OCI-LY7 (cell line): ENCODE measurements at regions not wholly inside any gene's neighbourhood (a gene's known extent, or its start where the extent isn't known, plus 50 kb on each side); places are given as distances from the start of the nearest gene placed in this dataset.
A peak's percentile ranks its signal among the peaks of the same experiment; 100 is the strongest.

Experiments
- BruUV-seq: library from RNA; stranded (reverse); fragments of 400-500 nt; replicated peaks from 2 replicates; lab custom pipeline; 2021; lab: Mats Ljungman, UMichigan
- CTCF ChIA-PET: fragments of 300-600 bp; sonication (Branson Sonifier 250); formaldehyde crosslinking; loops from one replicate; lab custom pipeline; 2022; ENCODE audit warnings: antibody characterized with exemption; ENCODE audit not compliant: unreplicated experiment; lab: Charles Lee
- POLR2A ChIA-PET: fragments of 300-600 bp; sonication (Branson Sonifier 250); formaldehyde crosslinking; loops from one replicate; lab custom pipeline; 2022; ENCODE audit warnings: antibody characterized with exemption; lab: Charles Lee
- DNase-seq: peaks from one replicate; pipeline ENCODE4 v3.0.0-alpha.2; 2015; ENCODE audit warnings: low spot score
- H2AFZ ChIP-seq: fragments of 200-600 bp; sonication (generic), shearing (Covaris generic); 2 replicates; pipeline ENCODE4 v1.6.1; 2014; ENCODE audit warnings: mild to moderate bottlenecking, antibody characterized with exemption, low read length, moderate library complexity
- H3K27ac ChIP-seq: fragments of 200-600 bp; sonication (generic); 2 replicates; pipeline ENCODE4 v1.5.1; 2014; ENCODE audit warnings: mixed run types, low read depth, mild to moderate bottlenecking, moderate library complexity, low read length, inconsistent platforms; ENCODE audit not compliant: poor library complexity, severe bottlenecking
- H3K36me3 ChIP-seq: fragments of 200-600 bp; sonication (generic); 2 replicates; pipeline ENCODE4 v1.6.1; 2014; ENCODE audit warnings: mild to moderate bottlenecking, antibody characterized with exemption, low read length, moderate library complexity, mixed read lengths; ENCODE audit not compliant: insufficient read depth
- H3K4me1 ChIP-seq: fragments of 200-600 bp; sonication (generic); 2 replicates; pipeline ENCODE4 v1.5.1; 2014; ENCODE audit warnings: mild to moderate bottlenecking, low read length; ENCODE audit not compliant: insufficient read depth, poor library complexity, severe bottlenecking
- H3K4me2 ChIP-seq: fragments of 200-600 bp; sonication (generic); 2 replicates; pipeline ENCODE4 v1.6.1; 2014; ENCODE audit warnings: mild to moderate bottlenecking, low read length
- H3K4me3 ChIP-seq: fragments of 200-600 bp; sonication (generic); 2 replicates; pipeline ENCODE4 v1.5.1; 2014; ENCODE audit warnings: mild to moderate bottlenecking, low read depth, low read length; ENCODE audit not compliant: poor library complexity, severe bottlenecking
- H3K79me2 ChIP-seq: fragments of 200-600 bp; sonication (generic); 2 replicates; pipeline ENCODE4 v1.6.1; 2016; ENCODE audit warnings: low read depth, mild to moderate bottlenecking, low read length, moderate library complexity, mixed read lengths; ENCODE audit not compliant: insufficient read depth
- H3K9me2 ChIP-seq: fragments of 200-600 bp; sonication (generic); 2 replicates; pipeline ENCODE4 v1.6.1; 2016; ENCODE audit warnings: mild to moderate bottlenecking, low read length, mixed read lengths; ENCODE audit not compliant: insufficient read depth
- H3K9me3 ChIP-seq: fragments of 200-600 bp; sonication (generic); 2 replicates; pipeline ENCODE4 v1.6.1; 2014; ENCODE audit warnings: mild to moderate bottlenecking, mixed run types, low read length, mixed read lengths
- H4K20me1 ChIP-seq: fragments of 200-600 bp; sonication (generic); 2 replicates; pipeline ENCODE4 v1.6.1; 2014; ENCODE audit warnings: mild to moderate bottlenecking, antibody characterized with exemption, low read length, moderate library complexity, mixed read lengths; ENCODE audit not compliant: insufficient read depth
- EZH2phosphoT487 ChIP-seq: fragments of 200-600 bp; sonication (generic); IDR thresholded peaks from 2 replicates; pipeline ENCODE4 v1.6.1; 2018; ENCODE audit warnings: low read depth, borderline replicate concordance, mild to moderate bottlenecking, mixed run types, antibody characterized with exemption, low read length, moderate library complexity, mixed read lengths
- intact Hi-C: fragments of 100-400 bp; cut with micrococcal nuclease; formaldehyde crosslinking; loops from one replicate; pipeline ENCODE4 v1.10.0; 2022; ENCODE audit not compliant: unreplicated experiment
- TF ChIP-seq, protein P1 (sequence below): fragments of 200-600 bp; sonication (generic); conservative IDR thresholded peaks from 2 replicates; pipeline ENCODE4 v1.5.1; 2014; ENCODE audit warnings: mild to moderate bottlenecking, antibody characterized with exemption, low read length, moderate library complexity, mixed read lengths

DNA sequence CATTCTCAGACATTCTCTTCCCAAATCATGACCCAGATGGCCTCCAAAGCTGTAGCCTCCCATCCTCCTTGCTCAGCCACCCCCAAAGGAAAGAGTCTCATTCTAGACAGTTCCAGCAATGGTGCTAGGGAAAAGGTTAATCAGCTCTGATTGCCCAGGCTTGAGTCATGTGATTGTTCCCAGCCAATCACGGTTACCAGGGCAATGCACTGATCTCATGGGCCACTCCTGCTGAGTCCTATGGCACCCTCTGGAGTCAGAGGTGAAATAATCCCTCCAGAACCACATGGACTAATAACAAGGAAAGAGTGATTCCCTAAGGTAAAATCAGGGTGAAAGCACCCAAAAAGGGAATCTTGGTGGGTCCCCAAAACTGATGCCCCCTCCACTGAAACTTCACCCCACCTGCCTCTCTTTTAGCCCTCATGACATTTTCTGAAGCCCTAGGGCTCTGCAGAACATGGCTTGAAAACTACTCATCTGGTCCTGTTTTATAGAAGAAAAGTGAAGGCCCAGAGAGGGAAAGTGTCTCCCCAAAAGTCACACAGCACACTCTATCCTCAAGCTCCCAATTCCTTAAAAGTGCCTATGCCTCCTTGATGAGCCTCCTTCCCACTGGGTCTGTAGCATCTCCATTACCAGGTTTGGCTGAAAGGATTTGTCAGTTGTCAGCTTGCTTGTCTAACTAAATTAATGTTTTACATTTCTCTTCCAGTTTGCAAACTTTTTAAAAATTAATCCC lies 203.7 kb downstream of the MN1 start:
- H3K36me3 ChIP-seq: no peaks in the 10 kb centered on the region
- peak; percentile 16 for DNase-seq
- H2AFZ ChIP-seq: no peak overlapping the region
- TF ChIP-seq, protein P1, sequence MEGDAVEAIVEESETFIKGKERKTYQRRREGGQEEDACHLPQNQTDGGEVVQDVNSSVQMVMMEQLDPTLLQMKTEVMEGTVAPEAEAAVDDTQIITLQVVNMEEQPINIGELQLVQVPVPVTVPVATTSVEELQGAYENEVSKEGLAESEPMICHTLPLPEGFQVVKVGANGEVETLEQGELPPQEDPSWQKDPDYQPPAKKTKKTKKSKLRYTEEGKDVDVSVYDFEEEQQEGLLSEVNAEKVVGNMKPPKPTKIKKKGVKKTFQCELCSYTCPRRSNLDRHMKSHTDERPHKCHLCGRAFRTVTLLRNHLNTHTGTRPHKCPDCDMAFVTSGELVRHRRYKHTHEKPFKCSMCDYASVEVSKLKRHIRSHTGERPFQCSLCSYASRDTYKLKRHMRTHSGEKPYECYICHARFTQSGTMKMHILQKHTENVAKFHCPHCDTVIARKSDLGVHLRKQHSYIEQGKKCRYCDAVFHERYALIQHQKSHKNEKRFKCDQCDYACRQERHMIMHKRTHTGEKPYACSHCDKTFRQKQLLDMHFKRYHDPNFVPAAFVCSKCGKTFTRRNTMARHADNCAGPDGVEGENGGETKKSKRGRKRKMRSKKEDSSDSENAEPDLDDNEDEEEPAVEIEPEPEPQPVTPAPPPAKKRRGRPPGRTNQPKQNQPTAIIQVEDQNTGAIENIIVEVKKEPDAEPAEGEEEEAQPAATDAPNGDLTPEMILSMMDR: no peak
- no peak for TF ChIP-seq EZH2phosphoT487
- no peak overlapping the region for H3K4me3 ChIP-seq
- no peak overlapping the region for H3K27ac ChIP-seq
- no peak overlapping the region for H3K4me2 ChIP-seq
- no peaks in the 10 kb centered on the region for H4K20me1 ChIP-seq
- H3K9me3 ChIP-seq: no peaks in the 10 kb centered on the region
- intact Hi-C loops: no loop called here
- H3K9me2 ChIP-seq: no peaks in the 10 kb centered on the region
- H3K79me2 ChIP-seq: no peaks in the 10 kb centered on the region
- BruUV-seq: no TSS peak
- CTCF ChIA-PET: interaction anchor here (0.5 kb wide), 1 partner anchor 140 kb away, joined by 3 read pairs; no protein-coding TSS in a partner anchor
- H3K4me1 ChIP-seq: no peaks in the 10 kb centered on the region
- POLR2A ChIA-PET: no interaction called here

DNA sequence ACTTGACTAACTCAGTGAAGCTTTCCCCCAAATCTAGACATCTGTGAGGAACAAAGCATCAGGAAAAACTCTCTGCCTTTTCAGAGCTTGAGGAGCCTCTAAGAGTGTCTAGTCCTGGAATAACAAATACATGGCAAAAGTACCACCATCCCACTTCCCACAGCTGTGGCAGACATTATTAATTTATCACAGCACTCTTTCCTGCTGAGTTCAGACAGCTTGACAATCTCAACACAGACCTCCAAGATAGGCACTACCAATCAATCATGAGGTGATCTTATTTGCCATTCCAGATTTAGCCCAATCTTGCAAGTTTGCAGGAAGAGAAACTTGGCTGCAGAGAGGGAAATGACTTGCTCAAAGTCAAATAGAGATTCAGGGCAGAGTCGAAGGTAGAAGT lies 202.8 kb downstream of the MN1 start:
- Histone ChIP-seq H2AFZ (no peak overlapping the region), H3K4me3 (no peak overlapping the region), H4K20me1 (no peaks in the 10 kb centered on the region), H3K79me2 (no peaks in the 10 kb centered on the region), H3K4me2 (no peak overlapping the region), H3K4me1 (no peaks in the 10 kb centered on the region), H3K27ac (no peak overlapping the region), H3K9me3 (no peaks in the 10 kb centered on the region), H3K9me2 (no peaks in the 10 kb centered on the region), H3K36me3 (no peaks in the 10 kb centered on the region)
- intact Hi-C loops: no loop called here
- TF ChIP-seq, protein P1: no peak
- ChIA-PET CTCF (no interaction called here), POLR2A (no interaction called here)
- no peak for DNase-seq
- BruUV-seq: no TSS peak

DNA sequence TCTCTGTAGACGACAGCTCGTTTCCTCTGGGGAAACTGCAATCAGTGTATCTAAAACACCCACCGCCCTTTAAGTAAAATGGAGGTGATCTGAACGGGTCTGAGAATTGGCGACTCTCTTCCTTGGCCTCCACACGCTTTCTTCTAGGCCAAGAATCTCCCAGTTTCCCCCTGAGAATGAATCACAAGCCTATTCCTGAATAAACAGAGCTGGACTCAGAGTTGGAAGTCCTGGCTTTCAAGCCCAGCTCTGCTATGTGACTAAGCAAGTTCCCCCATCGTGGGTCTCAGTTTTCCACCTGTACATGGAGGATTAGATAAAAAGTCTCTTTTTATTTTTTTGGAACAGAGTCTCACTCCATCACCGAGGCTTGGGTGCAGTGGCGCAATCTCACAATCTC lies 200.4 kb downstream of the MN1 start:
- CTCF ChIA-PET: no interaction called here
- BruUV-seq: no TSS peak

More for the DNA sequence above, 200.4 kb downstream of the MN1 start:
- POLR2A ChIA-PET: no interaction called here
- no peak overlapping the region for H3K4me2 ChIP-seq
- intact Hi-C loops: no loop called here
- no peaks in the 10 kb centered on the region for H3K9me2 ChIP-seq
- H3K36me3 ChIP-seq: no peaks in the 10 kb centered on the region
- DNase-seq: no peak
- TF ChIP-seq EZH2phosphoT487: no peak
- TF ChIP-seq, protein P1: no peak
- no peak overlapping the region for H3K4me3 ChIP-seq
- H2AFZ ChIP-seq: no peak overlapping the region
- no peaks in the 10 kb centered on the region for H3K4me1 ChIP-seq
- no peak overlapping the region for H3K27ac ChIP-seq
- H4K20me1 ChIP-seq: no peaks in the 10 kb centered on the region
- H3K9me3 ChIP-seq: no peaks in the 10 kb centered on the region
- H3K79me2 ChIP-seq: no peaks in the 10 kb centered on the region
